NCI-H128 (cell line): ENCODE measurements at regions not wholly inside any gene's neighbourhood (a gene's known extent, or its start where the extent isn't known, plus 50 kb on each side); places are given as distances from the start of the nearest gene placed in this dataset.
"Not testable (repeated sequence)": the region's sequence is repeated elsewhere in the genome, so short reads cannot be mapped to it uniquely, and the experiment has no call there.

ENCODE experiments used
- DNase-seq: peaks from one replicate; lab custom pipeline; 2025; ENCODE audit not compliant: unreplicated experiment; lab: John Stamatoyannopoulos, UW

GRCh38 chr4:75289914-75290582 is 224.2 kb downstream of the RCHY1 start:
- no peak for DNase-seq

- DNase-seq: no peak
Observed at GRCh38 chr4:75287738-75288517, 226.3 kb downstream of the RCHY1 start.

GRCh38 chr4:75285837-75286236 is 228.4 kb downstream of the RCHY1 start:
- DNase-seq: no peak

- DNase-seq: no peak
Observed at GRCh38 chr4:75284831-75285230, 229.4 kb downstream of the RCHY1 start.

GRCh38 chr4:75280461-75280860 is 233.7 kb downstream of the RCHY1 start:
- not testable (repeated sequence) for DNase-seq

- no peak for DNase-seq
Observed at GRCh38 chr4:75259306-75259705, 254.9 kb downstream of the RCHY1 start.

- no peak for DNase-seq
Observed at GRCh38 chr4:75255261-75255660, 258.9 kb downstream of the RCHY1 start.

GRCh38 chr4:75254745-75255144 is 259.5 kb downstream of the RCHY1 start:
- no peak for DNase-seq

GRCh38 chr4:75253094-75253493 is 261.1 kb downstream of the RCHY1 start:
- not testable (repeated sequence) for DNase-seq

GRCh38 chr4:75251547-75251946 is 262.7 kb downstream of the RCHY1 start:
- DNase-seq: no peak

GRCh38 chr4:75249739-75250138 is 264.5 kb downstream of the RCHY1 start:
- no peak for DNase-seq

GRCh38 chr4:75248770-75249407 is 265.3 kb downstream of the RCHY1 start:
- no peak for DNase-seq

GRCh38 chr4:75244325-75244724 is 269.9 kb downstream of the RCHY1 start:
- no peak for DNase-seq

GRCh38 chr4:75243570-75243969 is 270.6 kb downstream of the RCHY1 start:
- DNase-seq: no peak

- DNase-seq: no peak
Observed at GRCh38 chr4:75235359-75235951, 278.7 kb downstream of the RCHY1 start.

- no peak for DNase-seq
Observed at GRCh38 chr4:75232546-75232945, 281.7 kb downstream of the RCHY1 start.

GRCh38 chr4:75229806-75230570 is 284.2 kb downstream of the RCHY1 start:
- DNase-seq: no peak

GRCh38 chr4:75213480-75213879 is 280.6 kb downstream of the PARM1 start:
- DNase-seq: no peak

- no peak for DNase-seq
Observed at GRCh38 chr4:75211422-75211821, 278.5 kb downstream of the PARM1 start.

GRCh38 chr4:75207902-75208301 is 275.0 kb downstream of the PARM1 start:
- no peak for DNase-seq

GRCh38 chr4:75195111-75195510 is 262.2 kb downstream of the PARM1 start:
- no peak for DNase-seq
